Motor neuron (in vitro differentiated cells): ENCODE measurements at regions not wholly inside any gene's neighbourhood (a gene's known extent, or its start where the extent isn't known, plus 50 kb on each side); places are given as distances from the start of the nearest gene placed in this dataset.
A peak's percentile ranks its signal among the peaks of the same experiment; 100 is the strongest.

ENCODE experiments used
- ATAC-seq, 8 experiments: fragments of 200-7000 bp; cut with Tn5 transposase; replicated peaks in 6 of 8; 2 replicates each; pipeline ENCODE4 v1.8.0; 2021; ENCODE audit warnings: mild to moderate bottlenecking in 8 of 8, moderate library complexity in 8 of 8
- H3K27ac ChIP-seq, 2 donors: fragments of 250-450 bp; sonication (Bioruptor Pico); 2 replicates each; pipeline ENCODE4 v1.9.0; 2021; ENCODE audit warnings: antibody characterized with exemption in 2 of 2, mild to moderate bottlenecking in 2 of 2, moderate library complexity in 1 of 2
- H3K4me1 ChIP-seq, 2 donors: fragments of 250-450 bp; sonication (Bioruptor Pico); replicated peaks in 1 of 2; 2 replicates each; pipeline ENCODE4 v1.6.1; 2021; ENCODE audit warnings: antibody characterized with exemption in 2 of 2, mild to moderate bottlenecking in 2 of 2, moderate library complexity in 1 of 2
- H3K4me3 ChIP-seq, 5 donors: fragments of 250-450 bp; sonication (Bioruptor Pico); 2 replicates each; pipeline ENCODE4 v1.9.0; 2021; ENCODE audit warnings: antibody characterized with exemption in 5 of 5, mild to moderate bottlenecking in 5 of 5, moderate library complexity in 4 of 5
- WGBS, 10 experiments: fragments of 450-650 bp; shearing (Covaris generic); methylation state at CpG; one replicate each; pipeline ENCODE4 v1.0.0; 2022; 5-methylcytosine and 5-hydroxymethylcytosine counted together
- in situ Hi-C, 9 experiments: fragments of 400-800 bp; cut with MboI; loops; one replicate each; pipeline ENCODE4 v1.15.0; 2021; ENCODE audit warnings: low sequenced_read_pairs in 9 of 9, low pct_unique_long_range_greater_than_20kb in 2 of 9; ENCODE audit not compliant: unreplicated experiment in 9 of 9

- no peak overlapping the region for H3K4me3 ChIP-seq
- ATAC-seq, result peak in 5 of 8 experiments; percentile 79 to 97 (median 94)
- in situ Hi-C loops, result no loop called here
- H3K4me1 ChIP-seq, result peaks cover 4 to 8% of the 10 kb centered on the region in 2 donors
- no peak overlapping the region for H3K27ac ChIP-seq
- 33 to 100% (median 59%) methylated on average over 1 to 9 of the region's 9 CpGs; no CpG with 5 or more reads in 2 of the 10 experiments for WGBS, 10 experiments
Measured at GRCh38 chr9:90038763-90039162, 434.0 kb downstream of the GADD45G start.

GRCh38 chr9:90044263-90044662, 439.5 kb downstream of the GADD45G start:
- peaks cover 14 to 17% of the 10 kb centered on the region in 2 donors for H3K4me1 ChIP-seq
- no peak overlapping the region for H3K27ac ChIP-seq
- H3K4me3 ChIP-seq, result no peak overlapping the region
- in situ Hi-C loops, result no loop called here
- 30 to 76% (median 58%) methylated on average over 3 to 6 of the region's 6 CpGs; no CpG with 5 or more reads in 1 of the 10 experiments for WGBS, 10 experiments
- peak in 3 of 8 experiments; percentile 1 to 69 (median 30) for ATAC-seq

GRCh38 chr9:90044710-90045151, 439.9 kb downstream of the GADD45G start:
- in situ Hi-C loops, result no loop called here

GRCh38 chr9:90046317-90046861, 441.6 kb downstream of the GADD45G start:
- in situ Hi-C loops, result no loop called here

More at GRCh38 chr9:90044710-90045151, 439.9 kb downstream of the GADD45G start:
- Histone ChIP-seq H3K4me1 (peaks cover 14 to 17% of the 10 kb centered on the region in 2 donors), H3K4me3 (no peak overlapping the region), H3K27ac (no peak overlapping the region)
- WGBS, 10 experiments, result 4 to 67% (median 23%) methylated on average over 1 to 7 of the region's 7 CpGs
- ATAC-seq, result peak in 7 of 8 experiments; percentile 65 to 100 (median 100)

GRCh38 chr9:90047828-90048227, 443.0 kb downstream of the GADD45G start:
- in situ Hi-C loops, result no loop called here
- H3K4me1 ChIP-seq, result peaks cover 14 to 17% of the 10 kb centered on the region in 2 donors
- H3K4me3 ChIP-seq, result no peak overlapping the region
- no peak for ATAC-seq
- no peak overlapping the region for H3K27ac ChIP-seq

More at GRCh38 chr9:90046317-90046861, 441.6 kb downstream of the GADD45G start:
- 0 to 95% (median 65%) methylated on average over 1 to 6 of the region's 7 CpGs; no CpG with 5 or more reads in 2 of the 10 experiments for WGBS, 10 experiments
- ATAC-seq, result no peak
- no peak overlapping the region for H3K4me3 ChIP-seq
- no peak overlapping the region for H3K27ac ChIP-seq
- peaks cover 14 to 17% of the 10 kb centered on the region in 2 donors for H3K4me1 ChIP-seq

- Histone ChIP-seq H3K27ac (no peak overlapping the region), H3K4me1 (no peaks in the 10 kb centered on the region), H3K4me3 (no peak overlapping the region)
- ATAC-seq, result no peak
- in situ Hi-C loops, result no loop called here
Measured at GRCh38 chr9:90052366-90052765, 447.6 kb downstream of the GADD45G start.

- H3K27ac ChIP-seq, result no peak overlapping the region
- in situ Hi-C loops, result no loop called here
- H3K4me1 ChIP-seq, result no peaks in the 10 kb centered on the region
- H3K4me3 ChIP-seq, result no peak overlapping the region
- peak in 2 of 8 experiments; percentile 26 to 42 for ATAC-seq
- whole genome bisulfite sequencing, 10 experiments, result 0 to 82% (median 53%) methylated on average over 1 to 5 of the region's 5 CpGs; no CpG with 5 or more reads in 2 of the 10 experiments
Measured at GRCh38 chr9:90053027-90053426, 448.2 kb downstream of the GADD45G start.

GRCh38 chr9:90054810-90055209, 450.0 kb downstream of the GADD45G start:
- Histone ChIP-seq H3K4me1 (no peaks in the 10 kb centered on the region), H3K4me3 (no peak overlapping the region), H3K27ac (no peak overlapping the region)
- in situ Hi-C loops, result no loop called here
- ATAC-seq, result peak in 1 of 8 experiments; percentile 52

- in situ Hi-C loops, result no loop called here
- H3K4me3 ChIP-seq, result no peak overlapping the region
- WGBS, 10 experiments, result 27 to 67% (median 51%) methylated on average over 1 to 2 of the region's 3 CpGs; no CpG with 5 or more reads in 6 of the 10 experiments
- no peaks in the 10 kb centered on the region for H3K4me1 ChIP-seq
- no peak for ATAC-seq
- no peak overlapping the region for H3K27ac ChIP-seq
Measured at GRCh38 chr9:90055226-90055625, 450.4 kb downstream of the GADD45G start.

GRCh38 chr9:90057361-90057760, 452.5 kb downstream of the GADD45G start:
- ATAC-seq, result no peak
- no peaks in the 10 kb centered on the region for H3K4me1 ChIP-seq
- H3K27ac ChIP-seq, result no peak overlapping the region
- in situ Hi-C loops, result no loop called here
- 6 to 100% (median 90%) methylated on average over 1 to 2 of the region's 3 CpGs; no CpG with 5 or more reads in 5 of the 10 experiments for WGBS, 10 experiments
- no peak overlapping the region for H3K4me3 ChIP-seq

- no peaks in the 10 kb centered on the region for H3K4me1 ChIP-seq
- no peak overlapping the region for H3K4me3 ChIP-seq
- ATAC-seq, result peak in 2 of 8 experiments; percentile 73 to 88
- in situ Hi-C loops, result no loop called here
- H3K27ac ChIP-seq, result no peak overlapping the region
- whole genome bisulfite sequencing, 10 experiments, result 53 to 100% (median 81%) methylated on average over 1 to 6 of the region's 6 CpGs
Measured at GRCh38 chr9:90058182-90058763, 453.5 kb downstream of the GADD45G start.

GRCh38 chr9:90059436-90059835, 454.6 kb downstream of the GADD45G start:
- WGBS, 10 experiments, result 82 to 100% (median 87%) methylated on average over 1 to 7 of the region's 8 CpGs; no CpG with 5 or more reads in 3 of the 10 experiments
- Histone ChIP-seq H3K4me1 (no peaks in the 10 kb centered on the region), H3K27ac (no peak overlapping the region), H3K4me3 (no peak overlapping the region)
- in situ Hi-C loops, result no loop called here
- ATAC-seq, result no peak

- no peak overlapping the region for H3K4me3 ChIP-seq
- ATAC-seq, result no peak
- WGBS, 10 experiments, result 38 to 100% (median 81%) methylated on average over 1 to 4 of the region's 8 CpGs; no CpG with 5 or more reads in 4 of the 10 experiments
- H3K27ac ChIP-seq, result no peak overlapping the region
- H3K4me1 ChIP-seq, result no peaks in the 10 kb centered on the region
- in situ Hi-C loops, result no loop called here
Measured at GRCh38 chr9:90060256-90060655, 455.4 kb downstream of the GADD45G start.

GRCh38 chr9:90061187-90061586, 456.4 kb downstream of the GADD45G start:
- Histone ChIP-seq H3K27ac (no peak overlapping the region), H3K4me1 (no peaks in the 10 kb centered on the region), H3K4me3 (no peak overlapping the region)
- in situ Hi-C loops, result no loop called here
- WGBS, 10 experiments, result 50 to 100% (median 82%) methylated on average over 1 of the region's 1 CpG; no CpG with 5 or more reads in 3 of the 10 experiments
- ATAC-seq, result no peak
